LNCaP clone FGC (cell line): ENCODE measurements at regions not wholly inside any gene's neighbourhood (a gene's known extent, or its start where the extent isn't known, plus 50 kb on each side); places are given as distances from the start of the nearest gene placed in this dataset.

Source experiments
- DNase-seq: peaks from one replicate; pipeline ENCODE4 v3.0.0-alpha.2; 2011; ENCODE audit warnings: low read depth
- H3K4me3 ChIP-seq: 2 replicates; pipeline ENCODE4 v1.5.1; 2011; ENCODE audit warnings: mild to moderate bottlenecking, low read depth, low read length, control low read depth
- TF ChIP-seq, protein P1 (sequence below): IDR thresholded peaks from 2 replicates; pipeline ENCODE4 v1.5.1; 2012; ENCODE audit warnings: mild to moderate bottlenecking; ENCODE audit not compliant: control insufficient read depth, insufficient read depth; ENCODE audit errors: extremely low read depth

DNA sequence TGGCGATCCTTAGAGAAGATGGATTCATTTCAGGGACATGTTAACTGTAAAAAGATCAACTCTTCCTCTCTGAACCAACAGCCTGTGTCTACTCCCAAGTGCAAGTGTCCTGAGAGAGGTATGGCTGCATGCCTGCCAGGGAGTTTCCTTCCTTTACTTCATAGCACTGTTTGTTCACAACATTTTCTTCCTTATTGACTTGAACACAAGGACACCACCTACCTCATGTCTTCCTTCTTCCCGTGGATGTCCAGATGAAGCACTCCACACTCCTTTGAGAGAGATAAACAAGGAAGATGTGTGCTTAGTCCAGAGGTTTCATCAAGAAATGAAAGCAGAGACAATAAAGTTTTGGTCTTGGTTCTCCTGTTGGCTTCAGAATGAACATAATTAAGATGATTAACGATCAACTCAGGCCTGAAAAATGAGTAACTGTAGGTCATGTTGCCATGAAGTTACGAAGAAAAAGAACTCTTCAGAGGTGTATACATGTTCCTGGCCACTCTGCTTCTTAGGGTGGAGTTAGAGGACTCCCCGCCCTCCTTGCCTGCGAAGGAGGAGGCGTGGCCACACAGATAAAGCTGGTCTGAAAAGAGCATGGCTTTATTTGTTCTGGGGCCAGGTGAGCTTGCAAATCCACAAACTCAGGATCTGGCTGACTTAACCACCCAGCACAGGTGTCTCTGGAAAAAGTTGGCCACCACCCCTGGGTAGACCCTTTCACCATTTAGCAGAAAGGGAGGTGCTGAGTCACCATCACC, 155.0 kb upstream of the KCTD1 start:
- TF ChIP-seq, protein P1, sequence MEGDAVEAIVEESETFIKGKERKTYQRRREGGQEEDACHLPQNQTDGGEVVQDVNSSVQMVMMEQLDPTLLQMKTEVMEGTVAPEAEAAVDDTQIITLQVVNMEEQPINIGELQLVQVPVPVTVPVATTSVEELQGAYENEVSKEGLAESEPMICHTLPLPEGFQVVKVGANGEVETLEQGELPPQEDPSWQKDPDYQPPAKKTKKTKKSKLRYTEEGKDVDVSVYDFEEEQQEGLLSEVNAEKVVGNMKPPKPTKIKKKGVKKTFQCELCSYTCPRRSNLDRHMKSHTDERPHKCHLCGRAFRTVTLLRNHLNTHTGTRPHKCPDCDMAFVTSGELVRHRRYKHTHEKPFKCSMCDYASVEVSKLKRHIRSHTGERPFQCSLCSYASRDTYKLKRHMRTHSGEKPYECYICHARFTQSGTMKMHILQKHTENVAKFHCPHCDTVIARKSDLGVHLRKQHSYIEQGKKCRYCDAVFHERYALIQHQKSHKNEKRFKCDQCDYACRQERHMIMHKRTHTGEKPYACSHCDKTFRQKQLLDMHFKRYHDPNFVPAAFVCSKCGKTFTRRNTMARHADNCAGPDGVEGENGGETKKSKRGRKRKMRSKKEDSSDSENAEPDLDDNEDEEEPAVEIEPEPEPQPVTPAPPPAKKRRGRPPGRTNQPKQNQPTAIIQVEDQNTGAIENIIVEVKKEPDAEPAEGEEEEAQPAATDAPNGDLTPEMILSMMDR: no peak
- DNase-seq: no peak
- no peak overlapping the region for H3K4me3 ChIP-seq

DNA sequence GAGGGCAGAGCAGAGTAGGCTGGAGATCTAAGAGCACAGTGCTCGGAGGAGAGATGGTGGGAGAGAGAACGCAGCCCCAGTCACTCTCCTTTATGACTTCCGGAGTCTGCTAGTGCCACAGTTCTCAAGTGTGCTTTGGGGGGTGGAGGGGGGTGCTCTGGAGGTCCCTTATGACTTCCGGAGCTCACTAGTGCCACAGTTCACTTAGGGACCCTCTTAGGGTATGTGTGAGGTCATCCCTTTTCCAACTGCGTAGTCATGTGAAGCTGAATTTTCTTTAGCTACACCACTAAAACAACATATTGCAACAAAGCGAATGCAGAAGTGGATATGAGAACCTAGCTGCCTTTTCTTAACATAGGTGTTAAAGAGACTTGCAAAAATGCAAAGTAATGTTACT, 153.7 kb upstream of the KCTD1 start:
- no peak for DNase-seq
- TF ChIP-seq, protein P1: no peak
- no peak overlapping the region for H3K4me3 ChIP-seq

DNA sequence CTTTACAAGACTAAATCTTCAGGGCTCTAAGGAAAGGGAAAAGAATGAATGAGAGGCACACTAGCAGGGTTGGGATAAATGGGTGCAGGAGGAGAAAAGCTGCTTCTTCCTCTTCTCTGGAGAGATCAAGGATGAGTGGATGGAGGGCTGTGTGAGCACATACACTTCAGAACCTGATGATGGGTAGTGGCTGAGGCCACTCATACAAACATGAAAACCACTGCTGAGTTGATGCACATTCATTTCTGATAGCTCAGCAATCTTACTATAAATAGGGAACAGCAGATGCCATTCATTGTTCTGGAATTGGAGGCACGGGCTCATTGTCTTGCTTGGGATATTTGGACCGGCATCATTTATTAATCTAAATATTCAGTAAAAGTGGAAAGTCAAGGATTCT, 152.4 kb upstream of the KCTD1 start:
- H3K4me3 ChIP-seq: no peak overlapping the region
- TF ChIP-seq, protein P1: no peak
- DNase-seq: no peak

DNA sequence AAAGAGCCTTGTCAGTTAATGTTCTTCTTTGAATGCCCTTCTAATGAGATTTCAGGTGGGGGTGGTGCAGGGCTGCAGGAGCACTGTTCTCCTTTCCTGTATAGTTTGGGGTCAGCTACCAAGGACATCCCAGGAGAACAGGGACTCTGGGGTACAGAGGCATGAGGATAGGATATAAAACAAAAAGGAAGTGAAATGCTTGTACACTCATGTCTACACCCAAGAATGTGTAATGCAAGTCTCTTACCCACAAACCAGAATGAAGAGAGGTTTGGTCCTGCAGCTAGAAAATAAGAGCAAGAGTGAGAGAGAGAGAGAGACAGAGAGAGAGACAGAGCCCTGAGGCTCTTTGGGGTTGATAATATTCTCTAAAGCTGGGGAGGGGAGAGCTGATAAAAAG, 151.8 kb upstream of the KCTD1 start:
- DNase-seq: no peak
- H3K4me3 ChIP-seq: no peak overlapping the region
- TF ChIP-seq, protein P1: no peak

DNA sequence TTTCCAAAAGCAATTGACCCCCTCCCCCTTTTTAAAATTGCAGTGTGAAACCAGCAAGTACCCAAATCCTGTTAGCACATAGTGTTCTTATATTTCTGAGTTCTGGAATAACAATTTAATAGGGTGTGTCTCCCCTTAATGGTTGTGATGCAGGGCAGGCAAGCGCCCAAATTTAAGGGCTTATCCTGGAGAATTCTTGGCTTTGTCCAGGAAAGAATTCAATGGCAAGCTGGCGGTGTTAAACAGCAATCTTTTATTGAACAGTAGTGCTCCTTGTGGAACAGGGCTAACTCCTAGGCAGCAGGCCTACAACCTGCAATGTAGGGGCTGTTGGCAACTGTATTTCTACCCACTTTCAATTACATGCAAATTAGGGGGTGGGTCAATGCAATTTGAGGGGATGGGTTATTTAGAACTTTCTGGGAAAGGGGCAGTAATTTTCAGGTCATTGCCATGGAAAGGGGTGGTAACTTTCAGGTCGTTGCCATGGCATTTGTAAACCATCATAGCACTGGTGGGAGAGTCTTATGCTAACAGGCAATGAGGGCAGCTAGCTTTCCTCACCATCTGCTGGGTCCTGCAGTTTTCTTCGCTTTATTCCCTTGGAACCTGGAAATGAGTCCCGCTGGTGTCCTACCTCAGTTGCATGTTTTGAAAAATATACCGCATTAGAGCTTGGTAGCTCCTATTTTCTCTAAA, 149.0 kb upstream of the KCTD1 start:
- TF ChIP-seq, protein P1: no peak
- no peak for DNase-seq
- no peak overlapping the region for H3K4me3 ChIP-seq

DNA sequence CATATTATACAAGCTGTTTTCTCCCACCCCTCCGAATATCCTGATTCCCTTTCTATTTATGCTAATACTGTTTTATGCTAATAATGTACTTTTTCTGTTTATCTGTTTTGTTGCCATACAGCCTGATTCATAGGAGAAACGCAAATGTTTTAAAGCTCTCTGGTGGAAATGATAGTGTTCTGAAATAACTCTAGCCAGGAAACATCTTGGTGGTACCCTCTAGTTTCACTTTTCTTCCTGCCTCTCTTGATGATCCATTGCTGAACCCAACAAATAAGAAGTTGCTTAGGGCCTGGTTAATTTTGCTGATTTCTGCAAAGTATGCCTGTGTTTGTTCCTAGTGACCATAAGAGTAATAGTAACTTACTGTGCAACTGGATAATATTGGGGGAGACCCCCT, 148.4 kb upstream of the KCTD1 start:
- DNase-seq: no peak
- TF ChIP-seq, protein P1: no peak

More for the DNA sequence above, 148.4 kb upstream of the KCTD1 start:
- no peak overlapping the region for H3K4me3 ChIP-seq
